GM18870 (cell line): ENCODE measurements at regions not wholly inside any gene's neighbourhood (a gene's known extent, or its start where the extent isn't known, plus 50 kb on each side); places are given as distances from the start of the nearest gene placed in this dataset.

Experiments used
- ATAC-seq: cut with Tn5 transposase; IDR thresholded peaks from one replicate; pipeline ENCODE4 v1.9.1; 2021; ENCODE audit warnings: moderate library complexity; ENCODE audit not compliant: unreplicated experiment

- no peak for ATAC-seq
Measured at GRCh38 chr12:103093499-103094106, 136.1 kb downstream of the ASCL1 start.

- no peak for ATAC-seq
Measured at GRCh38 chr12:103097496-103097895, 140.0 kb downstream of the ASCL1 start.

GRCh38 chr12:103100257-103100831 lies 142.9 kb downstream of the ASCL1 start:
- no peak for ATAC-seq

GRCh38 chr12:103102225-103102744 lies 144.8 kb downstream of the ASCL1 start:
- ATAC-seq, result peak; percentile 73

GRCh38 chr12:103105971-103106597 lies 148.6 kb downstream of the ASCL1 start:
- ATAC-seq, result peak; percentile 78

- ATAC-seq, result no peak
Measured at GRCh38 chr12:103109861-103110260, 152.4 kb downstream of the ASCL1 start.

GRCh38 chr12:103114296-103115055 lies 157.0 kb downstream of the ASCL1 start:
- ATAC-seq, result peak; percentile 96

- ATAC-seq, result no peak
Measured at GRCh38 chr12:103128862-103129501, 171.5 kb downstream of the ASCL1 start.

GRCh38 chr12:103130564-103130963 lies 173.1 kb downstream of the ASCL1 start:
- ATAC-seq, result no peak

- no peak for ATAC-seq
Measured at GRCh38 chr12:103138538-103138937, 181.1 kb downstream of the ASCL1 start.

GRCh38 chr12:103139876-103140275 lies 182.4 kb downstream of the ASCL1 start:
- ATAC-seq, result no peak

- no peak for ATAC-seq
Measured at GRCh38 chr12:103140286-103140685, 182.8 kb downstream of the ASCL1 start.

GRCh38 chr12:103144278-103144677 lies 186.8 kb downstream of the ASCL1 start:
- no peak for ATAC-seq

GRCh38 chr12:103160622-103161021 lies 203.1 kb downstream of the ASCL1 start:
- no peak for ATAC-seq

GRCh38 chr12:103161582-103162362 lies 204.3 kb downstream of the ASCL1 start:
- ATAC-seq, result no peak

GRCh38 chr12:103166949-103167348 lies 209.5 kb downstream of the ASCL1 start:
- no peak for ATAC-seq

GRCh38 chr12:103172447-103173112 lies 215.1 kb downstream of the ASCL1 start:
- ATAC-seq, result no peak

- no peak for ATAC-seq
Measured at GRCh38 chr12:103175625-103176024, 218.2 kb downstream of the ASCL1 start.

GRCh38 chr12:103177639-103178255 lies 220.3 kb downstream of the ASCL1 start:
- ATAC-seq, result no peak
